ENCODE measurements at regions not wholly inside any gene's neighbourhood (a gene's known extent, or its start where the extent isn't known, plus 50 kb on each side); places are given as distances from the start of the nearest gene placed in this dataset.

- TF ChIP-seq CTCF (conservative IDR thresholded peaks at IDR 0.05; ENCODE audit: low read length) (no peak), EZH2phosphoT487 (IDR thresholded peaks at IDR 0.05; ENCODE audit: borderline replicate concordance) (no peak)
Measured at GRCh38 chr12:33654313-33654712, 214.7 kb upstream of the SYT10 start.

Data from Loucy (cell line).